Ishikawa (cell line): ENCODE measurements at regions not wholly inside any gene's neighbourhood (a gene's known extent, or its start where the extent isn't known, plus 50 kb on each side); places are given as distances from the start of the nearest gene placed in this dataset.

Experiments
- CEBPB ChIP-seq: IDR thresholded peaks from 2 replicates; pipeline ENCODE4 v1.6.1; 2012
- CREB1 ChIP-seq: IDR thresholded peaks from 2 replicates; pipeline ENCODE4 v1.6.1; 2012; ENCODE audit warnings: low read depth
- EGR1 ChIP-seq: IDR thresholded peaks from 2 replicates; pipeline ENCODE4 v1.6.1; 2012
- EP300 ChIP-seq: IDR thresholded peaks from 2 replicates; pipeline ENCODE4 v1.6.1; 2012; ENCODE audit warnings: borderline replicate concordance
- FOXM1 ChIP-seq: IDR thresholded peaks from 2 replicates; pipeline ENCODE4 v1.6.1; 2012; ENCODE audit warnings: low read depth, borderline replicate concordance
- MAX ChIP-seq: IDR thresholded peaks from 2 replicates; pipeline ENCODE4 v1.6.1; 2012
- NFIC ChIP-seq: IDR thresholded peaks from 2 replicates; pipeline ENCODE4 v1.6.1; 2012
- RAD21 ChIP-seq: IDR thresholded peaks from 2 replicates; pipeline ENCODE4 v1.6.1; 2012; ENCODE audit warnings: low read depth
- REST ChIP-seq: IDR thresholded peaks from 2 replicates; pipeline ENCODE4 v1.6.1; 2012; ENCODE audit warnings: low read depth, mild to moderate bottlenecking
- TAF1 ChIP-seq: IDR thresholded peaks from 2 replicates; pipeline ENCODE4 v1.6.1; 2012; ENCODE audit warnings: low read depth, mild to moderate bottlenecking
- TEAD4 ChIP-seq: IDR thresholded peaks from 2 replicates; pipeline ENCODE4 v1.6.1; 2012
- USF1 ChIP-seq: IDR thresholded peaks from 2 replicates; pipeline ENCODE4 v1.6.1; 2012
- YY1 ChIP-seq: IDR thresholded peaks from 2 replicates; pipeline ENCODE4 v1.6.1; 2012; ENCODE audit warnings: low read depth
- ZBTB7A ChIP-seq: IDR thresholded peaks from 2 replicates; pipeline ENCODE4 v1.6.1; 2012; ENCODE audit warnings: low read depth

GRCh38 chr2:126990200-126990599 lies 91.5 kb downstream of the TEX51 start:
- TF ChIP-seq CEBPB = no peak
- no peak for TF ChIP-seq TEAD4
- TF ChIP-seq REST = no peak
- TF ChIP-seq TAF1 = no peak
- no peak for TF ChIP-seq NFIC
- TF ChIP-seq USF1 = no peak
- TF ChIP-seq FOXM1 = no peak
- no peak for TF ChIP-seq RAD21
- TF ChIP-seq EP300 = no peak
- no peak for TF ChIP-seq ZBTB7A
- no peak for TF ChIP-seq MAX
- no peak for TF ChIP-seq CREB1
- no peak for TF ChIP-seq YY1
- TF ChIP-seq EGR1 = no peak
